ENCODE measurements at regions not wholly inside any gene's neighbourhood (a gene's known extent, or its start where the extent isn't known, plus 50 kb on each side); places are given as distances from the start of the nearest gene placed in this dataset.

GRCh38 chr13:31925079-31925478 lies 106.5 kb upstream of the FRY start:
- DNase-seq (ENCODE audit: low read depth in 2 of 3, low spot score in 1 of 3): no peak

GRCh38 chr13:31927219-31927653 lies 104.3 kb upstream of the FRY start:
- no peak for DNase-seq (ENCODE audit: low read depth in 2 of 3, low spot score in 1 of 3)

GRCh38 chr13:31929031-31929770 lies 102.4 kb upstream of the FRY start:
- DNase-seq (ENCODE audit: low read depth in 2 of 3, low spot score in 1 of 3): no peak

- DNase-seq (ENCODE audit: low read depth in 2 of 3, low spot score in 1 of 3): no peak
Observed at GRCh38 chr13:31930490-31930889, 101.1 kb upstream of the FRY start.

GRCh38 chr13:31930901-31931522 lies 100.6 kb upstream of the FRY start:
- no peak for DNase-seq (ENCODE audit: low read depth in 2 of 3, low spot score in 1 of 3)

- DNase-seq (ENCODE audit: low read depth in 2 of 3, low spot score in 1 of 3): no peak
Observed at GRCh38 chr13:31937436-31937835, 94.1 kb upstream of the FRY start.

- DNase-seq (ENCODE audit: low read depth in 2 of 3, low spot score in 1 of 3): no peak
Observed at GRCh38 chr13:31940076-31940475, 91.5 kb upstream of the FRY start.

GRCh38 chr13:31943591-31943990 lies 88.0 kb upstream of the FRY start:
- no peak for DNase-seq (ENCODE audit: low read depth in 2 of 3, low spot score in 1 of 3)

GRCh38 chr13:31944262-31945160 lies 87.1 kb upstream of the FRY start:
- DNase-seq (ENCODE audit: low read depth in 2 of 3, low spot score in 1 of 3): no peak

- DNase-seq (ENCODE audit: low read depth in 2 of 3, low spot score in 1 of 3): no peak
Observed at GRCh38 chr13:31945202-31945961, 86.2 kb upstream of the FRY start.

GRCh38 chr13:31946091-31946770 lies 85.3 kb upstream of the FRY start:
- DNase-seq (ENCODE audit: low read depth in 2 of 3, low spot score in 1 of 3): no peak

- DNase-seq (ENCODE audit: low read depth in 2 of 3, low spot score in 1 of 3): no peak
Observed at GRCh38 chr13:31947105-31947504, 84.5 kb upstream of the FRY start.

GRCh38 chr13:31947506-31947905 lies 84.1 kb upstream of the FRY start:
- DNase-seq (ENCODE audit: low read depth in 2 of 3, low spot score in 1 of 3): no peak

GRCh38 chr13:31949486-31949885 lies 82.1 kb upstream of the FRY start:
- no peak for DNase-seq (ENCODE audit: low read depth in 2 of 3, low spot score in 1 of 3)

- DNase-seq (ENCODE audit: low read depth in 2 of 3, low spot score in 1 of 3): no peak
Observed at GRCh38 chr13:31950111-31950815, 81.3 kb upstream of the FRY start.

GRCh38 chr13:31951215-31951678 lies 80.3 kb upstream of the FRY start:
- DNase-seq (ENCODE audit: low read depth in 2 of 3, low spot score in 1 of 3): no peak

GRCh38 chr13:31952641-31953380 lies 78.8 kb upstream of the FRY start:
- DNase-seq (ENCODE audit: low read depth in 2 of 3, low spot score in 1 of 3): no peak

GRCh38 chr13:31955101-31955500 lies 76.5 kb upstream of the FRY start:
- no peak for DNase-seq (ENCODE audit: low read depth in 2 of 3, low spot score in 1 of 3)

GRCh38 chr13:31955741-31956140 lies 75.8 kb upstream of the FRY start:
- DNase-seq (ENCODE audit: low read depth in 2 of 3, low spot score in 1 of 3): no peak
